ENCODE measurements at regions not wholly inside any gene's neighbourhood (a gene's known extent, or its start where the extent isn't known, plus 50 kb on each side); places are given as distances from the start of the nearest gene placed in this dataset.

GRCh38 chrX:76064825-76065224 lies 108.0 kb upstream of the PBDC1 start:
- DNase-seq (ENCODE audit: low spot score) (no peak), ATAC-seq (no peak)
- no peaks in the 10 kb centered on the region for H4K20me1 ChIP-seq (replicated peaks; ENCODE audit: insufficient read depth)
- no peak overlapping the region for H3K27ac ChIP-seq (ENCODE audit: low read depth)
- no peaks in the 10 kb centered on the region; the same call in 2 of the 3 replicates for H3K4me1 Mint-ChIP-seq
- no peaks in the 10 kb centered on the region for H3F3A ChIP-seq (replicated peaks; ENCODE audit: low read depth)
- peaks cover 5% of the 10 kb centered on the region; the same call in 2 of the 3 replicates for H3K36me3 Mint-ChIP-seq (ENCODE audit: low read depth)
- H3K27me3 ChIP-seq (ENCODE audit: insufficient read depth) = no peaks in the 10 kb centered on the region
- no peak overlapping the region for H3K4me3 Mint-ChIP-seq
- no peaks in the 10 kb centered on the region for H3K9me2 ChIP-seq (ENCODE audit: insufficient read depth)
- H3K27me3 Mint-ChIP-seq (ENCODE audit: insufficient read depth, low read depth, poor library complexity) = peaks cover 5% of the 10 kb centered on the region
- no peak overlapping the region for H3K4me3 ChIP-seq
- H2AFZ ChIP-seq = no peak overlapping the region
- H3K9me3 Mint-ChIP-seq = peaks cover 37% of the 10 kb centered on the region
- H3K4me2 ChIP-seq = no peak overlapping the region
- no peak overlapping the region; the same call in 1 of the 2 replicates for H3K27ac Mint-ChIP-seq
- no peaks in the 10 kb centered on the region for H3K79me2 ChIP-seq (replicated peaks; ENCODE audit: insufficient read depth)
- TF ChIP-seq NANOG (IDR thresholded peaks at IDR 0.05; ENCODE audit: borderline replicate concordance) (no peak), POLR2AphosphoS5 (IDR thresholded peaks at IDR 0.05; ENCODE audit: low read depth) (no peak), ZNF331 (CRISPR knock-in tag; IDR thresholded peaks at IDR 0.05; ENCODE audit: low read depth) (no peak), REST (IDR thresholded peaks at IDR 0.05; ENCODE audit: unreplicated experiment) (no peak), EZH2 (IDR thresholded peaks at IDR 0.05; ENCODE audit: low read depth, unreplicated experiment) (no peak), ZNF462 (CRISPR knock-in tag; IDR thresholded peaks at IDR 0.05) (no peak), CREB1 (CRISPR knock-in tag; IDR thresholded peaks at IDR 0.05; ENCODE audit: low read depth) (no peak), ZNF114 (CRISPR knock-in tag; IDR thresholded peaks at IDR 0.05) (no peak), JUNB (IDR thresholded peaks at IDR 0.05; ENCODE audit: unreplicated experiment) (no peak), EZH2phosphoT487 (IDR thresholded peaks at IDR 0.05; ENCODE audit: unreplicated experiment) (no peak), STAT1 (IDR thresholded peaks at IDR 0.05; ENCODE audit: unreplicated experiment) (no peak), CTCF (conservative IDR thresholded peaks at IDR 0.05; ENCODE audit: low read depth in 2 of 2) (no peak), ETS1 (IDR thresholded peaks at IDR 0.05) (no peak)
- H3K36me3 ChIP-seq (ENCODE audit: insufficient read depth) = no peaks in the 10 kb centered on the region
- H3K4me1 ChIP-seq (ENCODE audit: insufficient read depth) = no peaks in the 10 kb centered on the region

Data from GM23338 (cell line).